Endodermal cell (in vitro differentiated cells): ENCODE measurements at regions not wholly inside any gene's neighbourhood (a gene's known extent, or its start where the extent isn't known, plus 50 kb on each side); places are given as distances from the start of the nearest gene placed in this dataset.
A peak's percentile ranks its signal among the peaks of the same experiment; 100 is the strongest.

Experiments used
- DNase-seq: peaks from one replicate; pipeline ENCODE4 v3.0.0-alpha.2; 2017
- H3K27ac ChIP-seq: 2 replicates; pipeline ENCODE4 v1.5.1; 2013; ENCODE audit warnings: mild to moderate bottlenecking, low read depth, low read length, moderate library complexity
- H3K27me3 ChIP-seq: 2 replicates; pipeline ENCODE4 v1.6.1; 2013; ENCODE audit warnings: mild to moderate bottlenecking, low read length, moderate library complexity; ENCODE audit not compliant: insufficient read depth, control insufficient read depth, poor library complexity, severe bottlenecking
- H3K36me3 ChIP-seq: 2 replicates; pipeline ENCODE4 v1.7.0; 2013; ENCODE audit warnings: mild to moderate bottlenecking, low read length, moderate library complexity; ENCODE audit not compliant: control insufficient read depth, insufficient read depth
- H3K4me1 ChIP-seq: one replicate; pipeline ENCODE4 v1.7.0; 2013; ENCODE audit warnings: low read length; ENCODE audit not compliant: control insufficient read depth, insufficient read depth
- H3K4me3 ChIP-seq: 2 replicates; pipeline ENCODE4 v1.5.1; 2013; ENCODE audit warnings: mild to moderate bottlenecking, low read length, moderate library complexity
- H3K9ac ChIP-seq: 2 replicates; pipeline ENCODE4 v1.6.1; 2013; ENCODE audit warnings: mild to moderate bottlenecking, low read length, moderate library complexity; ENCODE audit not compliant: poor library complexity, severe bottlenecking; ENCODE audit errors: extremely low read depth
- H3K9me3 ChIP-seq: 2 replicates; pipeline ENCODE4 v1.6.1; 2013; ENCODE audit warnings: mild to moderate bottlenecking, low read length, moderate library complexity; ENCODE audit not compliant: control insufficient read depth
- H3K27ac Mint-ChIP-seq: 2 replicates; pipeline ENCODE4 v1.8.0; 2020; ENCODE audit warnings: mixed read lengths
- H3K27me3 Mint-ChIP-seq: 2 replicates; pipeline ENCODE4 v1.8.0; 2021; ENCODE audit warnings: mild to moderate bottlenecking, mixed read lengths; ENCODE audit not compliant: insufficient read depth
- H3K36me3 Mint-ChIP-seq: 2 replicates; pipeline ENCODE4 v1.8.0; 2020; ENCODE audit warnings: low read depth, mixed read lengths
- H3K4me1 Mint-ChIP-seq: 2 replicates; pipeline ENCODE4 v1.8.0; 2020; ENCODE audit warnings: mixed read lengths
- H3K4me3 Mint-ChIP-seq: 2 replicates; pipeline ENCODE4 v1.8.0; 2020; ENCODE audit warnings: mild to moderate bottlenecking, moderate library complexity, mixed read lengths
- H3K9me3 Mint-ChIP-seq: 2 replicates; pipeline ENCODE4 v1.8.0; 2020; ENCODE audit warnings: mild to moderate bottlenecking, mixed read lengths
- WGBS, 2 experiments: methylation state at CpG; one replicate each; pipeline versions ENCODE4 v1.1.5 to v1.1.7; 2013; ENCODE audit warnings: missing lambda C conversion rate in 2 of 2, mixed read lengths in 1 of 2; ENCODE audit not compliant: insufficient coverage in 1 of 2, insufficient read length in 1 of 2; 5-methylcytosine and 5-hydroxymethylcytosine counted together
- TF ChIP-seq, protein P1 (sequence below): fragments of 200-600 bp; sonication (generic); conservative IDR thresholded peaks from 2 replicates; pipeline ENCODE4 v1.5.0; 2021; ENCODE audit warnings: antibody characterized with exemption, mild to moderate bottlenecking

DNA sequence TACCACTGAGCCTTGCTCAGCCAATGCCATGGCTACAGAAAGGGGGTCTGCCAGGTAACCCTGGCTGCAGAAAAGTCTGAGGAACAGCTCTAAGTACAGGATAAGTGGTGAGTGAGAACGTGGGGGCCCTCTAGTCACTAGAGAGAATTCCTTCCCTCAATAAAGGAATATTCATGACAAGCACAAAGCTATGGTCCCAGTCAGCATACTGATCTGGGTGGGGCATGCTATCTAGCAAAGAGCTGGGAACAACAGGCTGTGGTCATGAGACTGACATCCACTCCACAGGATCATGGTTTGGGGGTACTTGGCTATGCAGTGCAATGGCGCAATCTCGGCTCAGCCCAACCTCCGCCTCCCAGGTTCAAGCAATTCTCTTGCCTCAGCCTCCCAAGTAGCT lies 140.4 kb downstream of the MTHFS start:
- Mint-ChIP-seq H3K9me3 (peaks cover 17% of the 10 kb centered on the region), H3K27ac (no peak overlapping the region)
- 100% methylated on average over 3 of the region's 4 CpGs; no CpG with 5 or more reads in 1 of the 2 experiments for WGBS, 2 experiments

DNA sequence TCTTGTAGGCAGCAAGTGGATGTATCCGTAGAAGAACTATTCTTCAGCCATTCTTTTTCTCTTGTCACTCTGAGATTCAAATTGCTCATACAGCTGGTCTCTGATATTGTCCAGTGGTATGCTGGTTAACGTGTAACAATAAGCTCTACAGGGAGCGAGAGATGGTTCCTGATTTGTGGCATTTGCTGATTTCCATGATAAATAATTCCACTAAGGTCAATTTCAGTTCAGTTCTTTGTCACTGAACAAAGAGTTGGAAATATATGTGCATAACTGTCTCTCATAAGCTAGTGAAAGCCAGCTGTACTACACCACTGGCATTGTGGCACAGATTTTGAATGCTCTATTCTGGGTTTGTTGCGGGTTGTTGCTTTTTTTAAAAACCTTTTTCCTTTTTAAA lies 131.7 kb downstream of the MTHFS start:
- H3K9ac ChIP-seq: no peak overlapping the region
- peaks cover 29% of the 10 kb centered on the region for H3K9me3 Mint-ChIP-seq
- H3K4me1 ChIP-seq: no peaks in the 10 kb centered on the region
- H3K9me3 ChIP-seq: peaks cover 9% of the 10 kb centered on the region
- 70 to 87% methylated on average over 2 to 4 of the region's 4 CpGs for WGBS, 2 experiments
- H3K36me3 ChIP-seq: no peaks in the 10 kb centered on the region
- H3K4me3 ChIP-seq: no peak overlapping the region
- H3K36me3 Mint-ChIP-seq: peaks cover 6% of the 10 kb centered on the region
- no peaks in the 10 kb centered on the region for H3K4me1 Mint-ChIP-seq
- no peaks in the 10 kb centered on the region for H3K27me3 ChIP-seq
- peaks cover 6% of the 10 kb centered on the region for H3K27me3 Mint-ChIP-seq
- no peak for DNase-seq
- no peak overlapping the region for H3K27ac Mint-ChIP-seq
- no peak overlapping the region for H3K4me3 Mint-ChIP-seq
- TF ChIP-seq, protein P1, sequence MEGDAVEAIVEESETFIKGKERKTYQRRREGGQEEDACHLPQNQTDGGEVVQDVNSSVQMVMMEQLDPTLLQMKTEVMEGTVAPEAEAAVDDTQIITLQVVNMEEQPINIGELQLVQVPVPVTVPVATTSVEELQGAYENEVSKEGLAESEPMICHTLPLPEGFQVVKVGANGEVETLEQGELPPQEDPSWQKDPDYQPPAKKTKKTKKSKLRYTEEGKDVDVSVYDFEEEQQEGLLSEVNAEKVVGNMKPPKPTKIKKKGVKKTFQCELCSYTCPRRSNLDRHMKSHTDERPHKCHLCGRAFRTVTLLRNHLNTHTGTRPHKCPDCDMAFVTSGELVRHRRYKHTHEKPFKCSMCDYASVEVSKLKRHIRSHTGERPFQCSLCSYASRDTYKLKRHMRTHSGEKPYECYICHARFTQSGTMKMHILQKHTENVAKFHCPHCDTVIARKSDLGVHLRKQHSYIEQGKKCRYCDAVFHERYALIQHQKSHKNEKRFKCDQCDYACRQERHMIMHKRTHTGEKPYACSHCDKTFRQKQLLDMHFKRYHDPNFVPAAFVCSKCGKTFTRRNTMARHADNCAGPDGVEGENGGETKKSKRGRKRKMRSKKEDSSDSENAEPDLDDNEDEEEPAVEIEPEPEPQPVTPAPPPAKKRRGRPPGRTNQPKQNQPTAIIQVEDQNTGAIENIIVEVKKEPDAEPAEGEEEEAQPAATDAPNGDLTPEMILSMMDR: no peak
- H3K27ac ChIP-seq: peak overlapping the region; percentile 57

More for the DNA sequence above, 140.4 kb downstream of the MTHFS start:
- Histone ChIP-seq H3K4me3 (no peak overlapping the region), H3K27me3 (no peaks in the 10 kb centered on the region), H3K9ac (no peak overlapping the region), H3K27ac (no peak overlapping the region), H3K36me3 (no peaks in the 10 kb centered on the region), H3K4me1 (no peaks in the 10 kb centered on the region), H3K9me3 (peaks cover 6% of the 10 kb centered on the region)
- TF ChIP-seq, protein P1: no peak
- no peak for DNase-seq
- Mint-ChIP-seq H3K36me3 (no peaks in the 10 kb centered on the region), H3K4me1 (no peaks in the 10 kb centered on the region), H3K27me3 (peaks cover 1% of the 10 kb centered on the region), H3K4me3 (no peak overlapping the region)

GRCh38 chr15:79769069-79769481 lies 127.7 kb downstream of the MTHFS start:
- H3K4me3 Mint-ChIP-seq: no peak overlapping the region
- H3K9me3 Mint-ChIP-seq: no peaks in the 10 kb centered on the region
- H3K4me1 Mint-ChIP-seq: no peaks in the 10 kb centered on the region
- no peak overlapping the region for H3K27ac Mint-ChIP-seq
- H3K27me3 ChIP-seq: no peaks in the 10 kb centered on the region
- peaks cover 3% of the 10 kb centered on the region for H3K27me3 Mint-ChIP-seq
- DNase-seq: no peak
- H3K9ac ChIP-seq: no peak overlapping the region
- no peaks in the 10 kb centered on the region for H3K36me3 ChIP-seq
- H3K27ac ChIP-seq: no peak overlapping the region
- no peaks in the 10 kb centered on the region for H3K36me3 Mint-ChIP-seq
- no peak overlapping the region for H3K4me3 ChIP-seq
- H3K9me3 ChIP-seq: no peaks in the 10 kb centered on the region
- TF ChIP-seq, protein P1: peak; percentile 59
- no peaks in the 10 kb centered on the region for H3K4me1 ChIP-seq
- WGBS, 2 experiments: 92% methylated on average over 4 of the region's 4 CpGs
